ENCODE measurements at regions not wholly inside any gene's neighbourhood (a gene's known extent, or its start where the extent isn't known, plus 50 kb on each side); places are given as distances from the start of the nearest gene placed in this dataset.

GRCh38 chr6:81814370-81815076, 62.0 kb upstream of the TENT5A start:
- TF ChIP-seq CTCF (IDR thresholded peaks at IDR 0.05) (no peak), POLR2A (IDR thresholded peaks at IDR 0.05) (no peak)
